Breast epithelium (tissue), 4 donors: ENCODE measurements at regions not wholly inside any gene's neighbourhood (a gene's known extent, or its start where the extent isn't known, plus 50 kb on each side); places are given as distances from the start of the nearest gene placed in this dataset.
"Not testable (repeated sequence)": the region's sequence is repeated elsewhere in the genome, so short reads cannot be mapped to it uniquely, and the experiment has no call there.

Experiments
- DNase-seq, 2 donors: peaks; one replicate each; pipeline ENCODE4 v3.0.0-alpha.2; 2019; ENCODE audit warnings: low spot score in 2 of 2
- H3K27ac ChIP-seq, 2 donors: fragments of 200-600 bp; sonication (generic) in 1 of 2; one replicate each; pipeline ENCODE4 v1.5.1; 2016 to 2019; ENCODE audit warnings: mild to moderate bottlenecking in 1 of 2
- H3K27me3 ChIP-seq, 2 donors: fragments of 200-600 bp; sonication (generic) in 1 of 2; one replicate each; pipeline versions ENCODE4 v1.5.1 to v1.6.0; 2017 to 2019; ENCODE audit warnings: control low read depth in 1 of 2, mild to moderate bottlenecking in 1 of 2
- H3K36me3 ChIP-seq: fragments of 200-600 bp; one replicate; pipeline ENCODE4 v1.5.1; 2019
- H3K4me1 ChIP-seq, 2 donors: fragments of 200-600 bp; sonication (generic); one replicate each; pipeline ENCODE4 v1.5.1; 2016 to 2019; ENCODE audit warnings: control low read depth in 1 of 2
- H3K4me3 ChIP-seq, 3 donors: fragments of 200-600 bp; sonication (generic); 1 replicate in 2 of 3; 2 replicates in 1 of 3; pipeline ENCODE4 v1.5.1; 2016 to 2019; ENCODE audit warnings: mild to moderate bottlenecking in 3 of 3, moderate library complexity in 2 of 3
- H3K9me3 ChIP-seq, 2 donors: fragments of 200-600 bp; sonication (generic) in 1 of 2; one replicate each; pipeline ENCODE4 v1.5.1; 2016 to 2019; ENCODE audit warnings: control low read depth in 1 of 2
- CTCF ChIP-seq, 3 donors: fragments of 450-650 bp; IDR thresholded peaks; one replicate each; pipeline ENCODE4 v1.5.1; 2016 to 2017; ENCODE audit warnings: antibody characterized with exemption in 3 of 3, mild to moderate bottlenecking in 3 of 3, moderate library complexity in 3 of 3
- POLR2A ChIP-seq: fragments of 450-650 bp; IDR thresholded peaks from one replicate; pipeline ENCODE4 v1.6.1; 2016; ENCODE audit warnings: antibody characterized with exemption, mild to moderate bottlenecking, moderate library complexity
- POLR2AphosphoS5 ChIP-seq, 3 donors: sonication (generic); formaldehyde crosslinking; IDR thresholded peaks; one replicate each; pipeline ENCODE4 v1.6.1; 2017; ENCODE audit warnings: antibody characterized with exemption in 3 of 3
- intact Hi-C: fragments of 100-400 bp; cut with DNase I; formaldehyde crosslinking; loops from one replicate; pipeline ENCODE4 v1.15.1; 2023; ENCODE audit warnings: low total_unique reads

DNA sequence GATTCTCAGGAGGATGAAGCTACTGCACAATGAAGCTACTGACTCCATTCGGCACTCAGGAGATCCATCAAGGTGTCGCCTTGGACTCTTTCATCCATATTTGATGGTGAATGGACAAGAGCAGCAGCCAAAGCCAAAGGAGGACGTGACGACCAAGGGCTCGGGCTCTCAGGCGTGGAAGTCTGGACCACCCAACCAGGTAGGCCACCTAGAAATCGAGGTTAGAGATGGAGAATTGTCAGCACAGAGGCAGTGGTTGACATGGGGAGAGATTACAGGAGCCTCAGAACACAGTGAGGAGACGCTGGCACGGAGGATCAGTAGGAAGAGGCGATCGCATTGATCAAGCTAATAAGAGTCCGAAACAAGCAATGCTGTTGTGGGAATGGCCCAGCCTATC lies 240.5 kb upstream of the ID2 start:
- no peak overlapping the region for H3K27ac ChIP-seq
- DNase-seq: no peak
- TF ChIP-seq POLR2A (no peak), POLR2AphosphoS5 (IDR thresholded peaks at IDR 0.05) (no peak), CTCF (IDR thresholded peaks at IDR 0.05) (no peak)

GRCh38 chr2:8441986-8442385 lies 239.9 kb upstream of the ID2 start:
- H3K4me3 ChIP-seq: no peak overlapping the region
- DNase-seq: no peak
- no peaks in the 10 kb centered on the region for H3K36me3 ChIP-seq
- TF ChIP-seq POLR2AphosphoS5 (IDR thresholded peaks at IDR 0.05): no peak
- TF ChIP-seq CTCF (IDR thresholded peaks at IDR 0.05): no peak
- no peak for TF ChIP-seq POLR2A
- no peaks in the 10 kb centered on the region for H3K27me3 ChIP-seq
- H3K4me1 ChIP-seq: no peaks in the 10 kb centered on the region
- intact Hi-C loops: no loop called here
- no peak overlapping the region for H3K27ac ChIP-seq
- H3K9me3 ChIP-seq: no peaks in the 10 kb centered on the region

More for the DNA sequence above, 240.5 kb upstream of the ID2 start:
- H3K27me3 ChIP-seq: no peaks in the 10 kb centered on the region
- no peak overlapping the region for H3K4me3 ChIP-seq
- intact Hi-C loops: no loop called here
- H3K4me1 ChIP-seq: no peaks in the 10 kb centered on the region
- H3K9me3 ChIP-seq: no peaks in the 10 kb centered on the region
- H3K36me3 ChIP-seq: no peaks in the 10 kb centered on the region

- H3K4me3 ChIP-seq: no peak overlapping the region
- H3K9me3 ChIP-seq: no peaks in the 10 kb centered on the region
- H3K36me3 ChIP-seq: no peaks in the 10 kb centered on the region
- no peaks in the 10 kb centered on the region for H3K27me3 ChIP-seq
- H3K4me1 ChIP-seq: no peaks in the 10 kb centered on the region
- TF ChIP-seq POLR2AphosphoS5 (IDR thresholded peaks at IDR 0.05): no peak
- TF ChIP-seq CTCF (IDR thresholded peaks at IDR 0.05): no peak
- intact Hi-C loops: no loop called here
- no peak for DNase-seq
- no peak overlapping the region for H3K27ac ChIP-seq
Measured at GRCh38 chr2:8442833-8443486, 238.9 kb upstream of the ID2 start.

GRCh38 chr2:8445580-8445979 lies 236.3 kb upstream of the ID2 start:
- H3K36me3 ChIP-seq: no peaks in the 10 kb centered on the region
- intact Hi-C loops: no loop called here
- no peak for TF ChIP-seq CTCF (IDR thresholded peaks at IDR 0.05)
- no peak for TF ChIP-seq POLR2A
- no peak for TF ChIP-seq POLR2AphosphoS5 (IDR thresholded peaks at IDR 0.05)
- H3K4me3 ChIP-seq: no peak overlapping the region
- no peaks in the 10 kb centered on the region for H3K9me3 ChIP-seq
- DNase-seq: no peak
- H3K27me3 ChIP-seq: no peaks in the 10 kb centered on the region
- H3K27ac ChIP-seq: no peak overlapping the region
- H3K4me1 ChIP-seq: no peaks in the 10 kb centered on the region

DNA sequence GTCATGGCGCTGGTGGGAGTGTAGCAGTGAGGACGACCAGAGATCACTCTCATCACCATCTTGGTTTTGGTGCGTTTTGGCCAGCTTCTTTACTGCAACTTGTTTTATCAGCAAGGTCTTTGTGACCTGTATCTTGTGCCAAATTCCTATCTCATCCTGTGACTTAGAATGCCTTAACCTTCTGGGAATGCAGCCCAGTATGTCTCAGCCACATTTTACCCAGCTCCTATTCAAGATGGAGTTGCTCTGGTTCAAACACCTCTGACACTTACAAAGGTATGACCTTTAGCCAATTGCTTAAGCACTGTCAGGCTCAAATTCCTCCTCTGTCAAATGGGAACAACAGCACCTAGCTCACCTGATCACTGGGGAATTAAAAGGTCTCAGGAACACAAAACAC lies 235.1 kb upstream of the ID2 start:
- H3K36me3 ChIP-seq, H3K27me3 ChIP-seq, H3K4me3 ChIP-seq, H3K4me1 ChIP-seq, H3K27ac ChIP-seq, H3K9me3 ChIP-seq, intact Hi-C loops, DNase-seq: not testable (repeated sequence)
